HCT116 (cell line): ENCODE measurements at regions not wholly inside any gene's neighbourhood (a gene's known extent, or its start where the extent isn't known, plus 50 kb on each side); places are given as distances from the start of the nearest gene placed in this dataset.

Source experiments
- CEBPB ChIP-seq: IDR thresholded peaks from 2 replicates; pipeline ENCODE4 v1.6.1; 2012; ENCODE audit warnings: low read depth
- CTCF ChIP-seq, 3 experiments: fragments of 200-600 bp in 1 of 3; sonication (generic) in 1 of 3; IDR thresholded peaks in 2 of 3; conservative IDR thresholded peaks in 1 of 3; 2 replicates each; pipeline ENCODE4 v1.5.1; 2012 to 2017; ENCODE audit warnings: low read depth in 2 of 3, low read length in 2 of 3, antibody characterized with exemption in 1 of 3, borderline replicate concordance in 1 of 3, control low read depth in 1 of 3, mild to moderate bottlenecking in 1 of 3, mixed read lengths in 1 of 3, mixed run types in 1 of 3, moderate library complexity in 1 of 3; ENCODE audit not compliant: insufficient read depth in 1 of 3
- EZH2phosphoT487 ChIP-seq: fragments of 200-600 bp; IDR thresholded peaks from 2 replicates; pipeline ENCODE4 v1.6.1; 2018; ENCODE audit warnings: antibody characterized with exemption, borderline replicate concordance
- JUND ChIP-seq: IDR thresholded peaks from 2 replicates; pipeline ENCODE4 v1.6.1; 2012
- MAX ChIP-seq: IDR thresholded peaks from 2 replicates; pipeline ENCODE4 v1.6.1; 2012
- POLR2A ChIP-seq: IDR thresholded peaks from 2 replicates; pipeline ENCODE4 v1.7.0; 2011; ENCODE audit warnings: borderline replicate concordance; ENCODE audit not compliant: insufficient read depth, insufficient read length; ENCODE audit errors: extremely low read depth
- POLR2AphosphoS5 ChIP-seq: IDR thresholded peaks from 2 replicates; pipeline ENCODE4 v1.6.1; 2011; ENCODE audit warnings: mild to moderate bottlenecking, low read depth, low read length, moderate library complexity
- RAD21 ChIP-seq: IDR thresholded peaks from 2 replicates; pipeline ENCODE4 v1.6.1; 2012; ENCODE audit warnings: low read depth, mild to moderate bottlenecking
- SIN3A ChIP-seq: IDR thresholded peaks from 2 replicates; pipeline ENCODE4 v1.6.1; 2012; ENCODE audit warnings: low read depth
- SP1 ChIP-seq: IDR thresholded peaks from 2 replicates; pipeline ENCODE4 v1.6.1; 2012; ENCODE audit warnings: low read depth
- YY1 ChIP-seq: IDR thresholded peaks from 2 replicates; pipeline ENCODE4 v1.6.1; 2011; ENCODE audit warnings: low read length, low read depth, moderate library complexity, mild to moderate bottlenecking; ENCODE audit not compliant: insufficient replicate concordance; ENCODE audit errors: extremely low read depth
- ZFX ChIP-seq: fragments of 450-650 bp; IDR thresholded peaks from 2 replicates; pipeline ENCODE4 v1.6.1; 2017

GRCh38 chr2:58923869-58924268 is 682.7 kb upstream of the FANCL start:
- no peak for TF ChIP-seq SIN3A
- TF ChIP-seq CTCF (IDR thresholded peaks at IDR 0.05 in 2 of 3, conservative IDR thresholded peaks at IDR 0.05 in 1 of 3; ENCODE audit: borderline replicate concordance in 1 of 3, insufficient read depth in 1 of 3, low read depth in 2 of 3, low read length in 2 of 3) = no peak
- TF ChIP-seq POLR2A = no peak
- no peak for TF ChIP-seq CEBPB
- TF ChIP-seq ZFX = no peak
- no peak for TF ChIP-seq JUND
- TF ChIP-seq EZH2phosphoT487 = no peak
- TF ChIP-seq YY1 = no peak
- TF ChIP-seq POLR2AphosphoS5 = no peak
- TF ChIP-seq SP1 = no peak
- no peak for TF ChIP-seq MAX
- no peak for TF ChIP-seq RAD21
